Sigmoid colon (tissue), 6 donors: ENCODE measurements at regions not wholly inside any gene's neighbourhood (a gene's known extent, or its start where the extent isn't known, plus 50 kb on each side); places are given as distances from the start of the nearest gene placed in this dataset.

Experiments
- DNase-seq: peaks from one replicate; pipeline ENCODE4 v3.0.0-alpha.2; 2019
- H3K27ac ChIP-seq, 4 donors: fragments of 200-600 bp; sonication (generic); one replicate each; pipeline ENCODE4 v1.5.1; 2016 to 2019; ENCODE audit warnings: mild to moderate bottlenecking in 1 of 4
- H3K27me3 ChIP-seq, 3 donors: fragments of 200-600 bp; sonication (generic); one replicate each; pipeline ENCODE4 v1.5.1; 2019; ENCODE audit warnings: mild to moderate bottlenecking in 1 of 3
- H3K36me3 ChIP-seq, 4 donors: fragments of 200-600 bp; sonication (generic); one replicate each; pipeline ENCODE4 v1.5.1; 2016 to 2019
- H3K4me1 ChIP-seq, 4 donors: fragments of 200-600 bp; sonication (generic); one replicate each; pipeline ENCODE4 v1.5.1; 2017 to 2019
- H3K4me3 ChIP-seq, 4 donors: fragments of 200-600 bp; sonication (generic); one replicate each; pipeline ENCODE4 v1.5.1; 2017 to 2019; ENCODE audit warnings: mild to moderate bottlenecking in 2 of 4, moderate library complexity in 1 of 4
- H3K9me3 ChIP-seq, 4 donors: fragments of 200-600 bp in 3 of 4; sonication (generic) in 3 of 4; one replicate each; pipeline versions ENCODE4 v1.5.1 to v1.6.1; 2013 to 2019
- CTCF ChIP-seq, 4 experiments: fragments of 450-650 bp in 3 of 4; fragments of 200-600 bp in 1 of 4; IDR thresholded peaks; one replicate each; pipeline ENCODE4 v1.5.1; 2016 to 2019; ENCODE audit warnings: antibody characterized with exemption in 4 of 4, mild to moderate bottlenecking in 3 of 4, moderate library complexity in 2 of 4
- EP300 ChIP-seq, 4 donors: sonication (generic); formaldehyde crosslinking; IDR thresholded peaks; one replicate each; pipeline ENCODE4 v1.6.1; 2017; ENCODE audit warnings: antibody characterized with exemption in 4 of 4
- POLR2A ChIP-seq, 2 donors: fragments of 450-650 bp; IDR thresholded peaks; one replicate each; pipeline ENCODE4 v1.6.1; 2016; ENCODE audit warnings: antibody characterized with exemption in 2 of 2, mild to moderate bottlenecking in 2 of 2, moderate library complexity in 2 of 2
- POLR2AphosphoS5 ChIP-seq, 4 donors: sonication (generic); formaldehyde crosslinking; IDR thresholded peaks; one replicate each; pipeline ENCODE4 v1.6.1; 2017; ENCODE audit warnings: antibody characterized with exemption in 4 of 4
- WGBS, 2 donors: extraction: QIAGEN DNeasy Blood & Tissue Kit; methylation state at CpG; one replicate each; pipeline ENCODE4 v1.1.7; 2013; 5-methylcytosine and 5-hydroxymethylcytosine counted together
- intact Hi-C: fragments of 100-400 bp; cut with DNase I; formaldehyde crosslinking; loops from one replicate; pipeline ENCODE4 v1.15.1; 2023
- donor health status: healthy with polysubstance abuse.
- donor health status: healthy.

GRCh38 chr3:109831403-109831802, 494.1 kb upstream of the DPPA4 start:
- Histone ChIP-seq H3K4me3 (no peak overlapping the region), H3K27me3 (no peaks in the 10 kb centered on the region), H3K36me3 (no peaks in the 10 kb centered on the region), H3K27ac (no peak overlapping the region), H3K9me3 (no peaks in the 10 kb centered on the region), H3K4me1 (no peaks in the 10 kb centered on the region)
- DNase-seq, result no peak
- no peak for TF ChIP-seq POLR2AphosphoS5 (IDR thresholded peaks at IDR 0.05)
- TF ChIP-seq EP300 (IDR thresholded peaks at IDR 0.05), result no peak
- TF ChIP-seq POLR2A (IDR thresholded peaks at IDR 0.05), result no peak
- no peak for TF ChIP-seq CTCF (IDR thresholded peaks at IDR 0.05)
- intact Hi-C loops, result no loop called here
- WGBS, 2 donors, result 68 to 90% methylated on average over 9 of the region's 9 CpGs

GRCh38 chr3:109835958-109836357, 498.6 kb upstream of the DPPA4 start:
- Histone ChIP-seq H3K36me3 (no peaks in the 10 kb centered on the region), H3K4me1 (no peaks in the 10 kb centered on the region), H3K9me3 (no peaks in the 10 kb centered on the region), H3K4me3 (no peak overlapping the region), H3K27ac (no peak overlapping the region), H3K27me3 (no peaks in the 10 kb centered on the region)
- WGBS, 2 donors, result 89 to 90% methylated on average over 1 of the region's 1 CpG
- TF ChIP-seq POLR2A (IDR thresholded peaks at IDR 0.05) (no peak), POLR2AphosphoS5 (IDR thresholded peaks at IDR 0.05) (no peak), EP300 (IDR thresholded peaks at IDR 0.05) (no peak), CTCF (IDR thresholded peaks at IDR 0.05) (no peak)
- no peak for DNase-seq
- intact Hi-C loops, result no loop called here

- H3K36me3 ChIP-seq, result no peaks in the 10 kb centered on the region
- no peaks in the 10 kb centered on the region for H3K27me3 ChIP-seq
- peaks cover 0 to 10% (median 8%) of the 10 kb centered on the region in 4 donors for H3K4me1 ChIP-seq
- 85 to 95% methylated on average over 1 of the region's 1 CpG for WGBS, 2 donors
- intact Hi-C loops, result no loop called here
- H3K27ac ChIP-seq, result no peak overlapping the region
- no peak for TF ChIP-seq EP300 (IDR thresholded peaks at IDR 0.05)
- peaks cover 9 to 13% (median 10%) of the 10 kb centered on the region in 4 donors for H3K9me3 ChIP-seq
- DNase-seq, result no peak
- H3K4me3 ChIP-seq, result no peak overlapping the region
Measured at GRCh38 chr3:109851854-109852253, 514.5 kb upstream of the DPPA4 start.

GRCh38 chr3:109852283-109852682, 514.9 kb upstream of the DPPA4 start:
- WGBS, 2 donors, result 75 to 79% methylated on average over 3 of the region's 3 CpGs
- DNase-seq, result no peak
- intact Hi-C loops, result no loop called here
- Histone ChIP-seq H3K27ac (no peak overlapping the region), H3K36me3 (no peaks in the 10 kb centered on the region), H3K4me1 (peaks cover 0 to 10% (median 8%) of the 10 kb centered on the region in 4 donors), H3K9me3 (peaks cover 9 to 13% (median 10%) of the 10 kb centered on the region in 4 donors), H3K27me3 (no peaks in the 10 kb centered on the region), H3K4me3 (no peak overlapping the region)
- TF ChIP-seq POLR2AphosphoS5 (IDR thresholded peaks at IDR 0.05) (no peak), EP300 (IDR thresholded peaks at IDR 0.05) (no peak), CTCF (IDR thresholded peaks at IDR 0.05) (no peak), POLR2A (IDR thresholded peaks at IDR 0.05) (no peak)

GRCh38 chr3:109853077-109853731, 515.9 kb upstream of the DPPA4 start:
- no peak overlapping the region for H3K27ac ChIP-seq
- H3K27me3 ChIP-seq, result no peaks in the 10 kb centered on the region
- peaks cover 9 to 13% (median 10%) of the 10 kb centered on the region in 4 donors for H3K9me3 ChIP-seq
- H3K4me3 ChIP-seq, result no peak overlapping the region
- intact Hi-C loops, result no loop called here
- peaks cover 0 to 10% (median 8%) of the 10 kb centered on the region in 4 donors for H3K4me1 ChIP-seq
- TF ChIP-seq POLR2A (IDR thresholded peaks at IDR 0.05), result no peak
- no peak for TF ChIP-seq EP300 (IDR thresholded peaks at IDR 0.05)
- no peak for TF ChIP-seq CTCF (IDR thresholded peaks at IDR 0.05)
- TF ChIP-seq POLR2AphosphoS5 (IDR thresholded peaks at IDR 0.05), result no peak
- no peak for DNase-seq
- 13 to 38% methylated on average over 2 of the region's 2 CpGs for WGBS, 2 donors
- no peaks in the 10 kb centered on the region for H3K36me3 ChIP-seq
